Germinal center (tissue), 1 donor: ENCODE measurements at regions not wholly inside any gene's neighbourhood (a gene's known extent, or its start where the extent isn't known, plus 50 kb on each side); places are given as distances from the start of the nearest gene placed in this dataset.
"Not testable (repeated sequence)": the region's sequence is repeated elsewhere in the genome, so short reads cannot be mapped to it uniquely, and the experiment has no call there.

Experiments used
- DNase-seq: peaks from one replicate; pipeline ENCODE4 v3.0.0; 2012; ENCODE audit warnings: mixed read lengths, low spot score

DNA sequence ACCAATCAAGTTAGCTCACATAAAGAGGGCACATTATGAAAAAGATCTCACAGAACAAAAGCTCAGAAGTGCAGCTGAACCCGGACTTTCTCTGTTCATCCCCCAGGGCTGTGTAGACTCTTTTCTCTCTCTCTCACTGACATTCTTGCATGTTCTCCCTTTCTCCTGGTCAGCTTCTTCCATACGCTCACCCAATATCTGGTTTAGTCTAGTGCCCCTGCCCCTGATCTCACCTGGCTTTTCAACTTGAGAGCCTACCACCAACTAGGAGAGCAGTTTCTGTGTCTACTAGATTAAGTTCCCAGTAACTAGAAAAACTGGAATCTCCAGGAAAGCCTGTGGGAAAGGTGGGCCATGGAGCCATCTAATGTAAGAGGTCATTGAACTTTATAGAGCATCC is 126.9 kb upstream of the GRIK3 start:
- DNase-seq = no peak

DNA sequence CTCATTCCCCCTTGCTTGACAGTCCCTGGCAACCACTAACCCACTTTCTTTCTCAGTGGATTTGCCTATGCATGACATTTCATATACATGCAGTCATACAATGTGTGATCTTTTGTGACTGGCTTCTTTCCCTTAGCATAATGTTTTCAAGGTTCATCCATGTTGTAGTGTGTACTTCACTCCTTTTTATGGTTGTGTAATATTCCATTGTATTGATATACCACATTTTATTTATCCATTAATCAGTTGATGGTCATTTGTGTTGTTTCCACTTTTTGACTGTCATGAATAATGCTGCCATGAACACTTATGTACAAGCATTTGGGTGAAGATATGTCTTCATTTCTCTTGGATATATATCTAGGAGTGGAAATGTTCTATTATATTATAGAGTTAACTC is 127.7 kb upstream of the GRIK3 start:
- DNase-seq = no peak

DNA sequence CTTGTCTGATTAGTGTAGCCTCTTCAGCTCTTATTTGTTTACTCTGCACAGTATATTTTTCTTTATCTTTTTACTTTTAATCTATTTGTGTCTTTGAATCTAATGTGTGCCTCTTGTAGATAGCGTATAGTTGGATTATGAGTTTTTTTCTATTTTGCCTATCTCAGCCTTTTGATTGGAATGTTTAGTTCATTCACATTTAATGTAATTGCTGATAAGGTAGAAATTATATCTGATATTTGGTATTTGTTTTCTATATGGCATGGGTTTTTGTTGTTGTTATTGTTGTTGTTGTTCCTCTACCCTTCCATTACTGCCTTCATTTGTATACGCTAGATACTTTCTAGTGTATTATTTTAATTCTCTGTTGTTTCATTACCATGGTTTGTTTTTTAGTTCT is 131.7 kb upstream of the GRIK3 start:
- DNase-seq = no peak

DNA sequence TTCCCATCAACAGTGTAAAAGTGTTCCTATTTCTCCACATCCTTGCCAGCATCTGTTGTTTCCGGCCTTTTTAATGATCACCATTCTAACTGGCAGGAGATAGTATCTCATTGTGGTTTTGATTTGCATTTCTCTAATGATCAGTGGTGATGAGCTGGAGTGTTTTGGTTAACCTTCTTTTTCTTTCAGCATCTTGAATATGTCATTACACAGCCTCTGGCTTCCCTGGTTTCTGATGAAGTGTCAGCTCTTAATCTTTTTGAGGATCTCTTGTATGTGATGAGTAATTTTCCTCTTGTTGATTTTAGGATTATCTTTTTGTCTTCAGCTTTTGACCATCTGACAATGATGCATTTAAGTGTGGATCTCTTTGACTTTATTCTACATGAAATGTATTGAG is 133.2 kb upstream of the GRIK3 start:
- DNase-seq = no peak

DNA sequence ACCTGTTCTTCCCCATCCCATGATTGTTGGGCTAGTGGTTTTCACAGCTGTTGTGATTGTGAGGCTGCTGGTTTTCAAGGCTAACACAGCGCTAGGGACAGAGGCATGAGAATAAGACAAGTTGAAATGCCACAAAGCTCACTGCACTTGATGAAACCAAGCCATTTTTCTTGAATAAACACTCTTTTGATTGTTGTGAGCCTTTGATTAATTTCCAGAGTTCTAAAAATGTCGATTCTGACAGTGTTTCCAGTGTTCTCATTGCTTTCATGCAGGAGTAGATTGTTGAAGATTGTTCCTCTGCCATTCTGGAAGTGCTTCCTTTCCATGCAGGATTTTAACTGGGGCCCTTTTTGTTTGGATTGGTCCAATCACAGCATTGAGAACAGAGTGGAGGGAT is 134.9 kb upstream of the GRIK3 start:
- no peak for DNase-seq

DNA sequence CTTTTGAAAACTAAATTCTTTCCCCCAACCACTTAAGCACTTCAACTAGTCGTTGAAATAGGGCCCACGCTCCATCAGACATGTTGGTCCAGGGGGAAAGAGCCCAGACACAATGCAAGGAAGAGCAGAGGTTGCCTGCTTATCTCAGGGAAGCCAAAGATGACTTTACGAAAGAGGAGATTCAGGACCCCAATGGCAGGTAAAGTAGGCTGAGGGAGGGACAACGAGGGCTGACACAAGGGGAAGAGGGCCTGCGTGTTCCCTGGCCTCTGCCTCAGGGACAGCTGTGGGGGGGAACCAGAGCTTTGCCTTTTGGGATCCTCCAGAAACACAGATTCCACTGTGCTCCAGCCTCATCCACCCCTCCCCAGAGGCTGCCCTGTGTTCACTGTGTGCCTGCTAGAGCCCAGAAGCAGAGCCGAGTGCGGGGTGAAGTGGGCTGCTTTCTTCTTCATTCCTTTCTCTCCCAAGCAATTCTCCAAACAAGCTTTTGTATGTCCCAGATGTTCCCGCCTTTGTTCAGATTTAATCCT is 135.5 kb upstream of the GRIK3 start:
- no peak for DNase-seq

DNA sequence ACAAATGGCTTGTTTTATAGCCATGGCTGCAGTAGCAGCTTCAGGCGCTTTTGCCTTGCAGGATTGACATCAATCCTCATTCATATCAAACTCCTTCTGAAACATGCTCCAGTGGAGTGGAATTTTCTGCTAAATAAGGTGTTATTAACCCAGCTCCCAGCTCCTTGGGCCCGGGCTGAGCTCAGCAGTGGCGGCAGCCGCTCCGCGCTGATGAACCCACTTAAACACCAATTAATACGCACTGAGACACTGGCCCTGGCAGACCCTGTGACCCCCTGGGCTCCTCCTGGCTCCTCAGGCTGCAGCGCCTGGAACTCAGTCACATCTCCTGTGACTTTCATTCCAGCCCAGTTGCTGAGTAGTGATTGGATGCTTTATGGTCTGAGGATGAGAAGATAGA is 137.4 kb upstream of the GRIK3 start:
- DNase-seq = no peak

DNA sequence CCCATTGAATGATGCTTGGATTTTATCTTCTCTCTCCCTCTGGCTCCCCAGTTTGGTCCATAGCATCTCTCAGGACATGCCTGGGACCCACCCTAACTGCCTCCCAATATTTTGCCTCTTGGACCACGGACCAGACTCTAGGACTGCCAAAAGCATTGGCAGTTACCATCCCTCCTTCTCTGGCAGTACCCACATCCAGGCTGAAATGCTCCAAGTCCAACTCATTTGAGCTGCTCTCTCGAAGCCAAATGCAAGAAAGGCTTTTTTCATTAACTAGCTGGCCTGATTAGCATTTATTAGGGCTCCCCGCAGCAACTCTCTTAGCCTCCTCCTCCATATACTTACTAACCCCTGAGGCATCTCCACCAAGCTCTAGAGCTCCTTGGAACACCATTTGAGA is 140.0 kb upstream of the GRIK3 start:
- DNase-seq = no peak

DNA sequence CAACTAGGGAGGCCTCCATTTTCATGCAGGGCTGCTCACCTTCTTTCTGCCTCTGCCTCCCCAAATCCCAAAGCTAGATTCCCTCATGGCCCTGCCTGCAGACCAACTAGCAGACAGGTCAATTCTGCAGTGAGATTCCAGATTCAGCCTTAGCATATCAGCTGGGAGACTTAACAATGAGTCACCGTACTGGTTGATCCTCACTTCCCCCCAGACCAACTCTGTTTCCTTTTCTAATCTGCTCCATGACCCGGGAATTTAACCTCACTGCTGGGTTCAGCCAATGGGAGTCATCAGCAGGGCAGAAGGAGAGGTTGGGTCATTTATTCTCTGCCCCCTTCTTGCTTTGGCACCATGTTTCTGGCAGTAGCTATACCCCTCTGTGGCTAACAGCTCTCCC is 140.6 kb upstream of the GRIK3 start:
- DNase-seq = no peak

DNA sequence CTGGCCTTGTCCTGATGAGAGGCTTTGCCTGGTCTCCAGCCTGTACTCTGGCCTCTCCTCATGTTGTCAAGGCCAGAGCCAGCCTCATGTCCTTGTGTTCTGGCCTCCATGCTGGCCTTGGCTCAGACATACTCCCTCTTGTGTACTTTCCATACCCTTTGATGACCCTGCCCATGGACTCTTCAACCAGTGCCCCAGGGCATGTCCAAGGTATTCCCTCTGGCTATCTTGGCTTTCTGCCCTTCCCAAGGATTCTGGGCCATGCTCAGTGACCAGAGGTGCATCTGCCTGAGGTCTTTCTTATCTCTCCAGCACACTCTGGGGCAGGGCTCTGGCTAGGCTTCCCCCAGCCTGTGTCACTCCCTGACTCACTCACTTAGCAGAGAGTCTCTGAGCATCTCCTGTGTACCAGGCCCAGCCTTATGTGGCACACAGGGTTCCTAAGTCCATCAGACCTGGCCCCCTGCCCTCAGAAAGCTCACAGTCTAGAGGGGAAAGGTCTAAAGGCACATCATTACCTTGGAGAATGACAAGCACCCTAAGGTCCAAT is 141.4 kb upstream of the GRIK3 start:
- no peak for DNase-seq

DNA sequence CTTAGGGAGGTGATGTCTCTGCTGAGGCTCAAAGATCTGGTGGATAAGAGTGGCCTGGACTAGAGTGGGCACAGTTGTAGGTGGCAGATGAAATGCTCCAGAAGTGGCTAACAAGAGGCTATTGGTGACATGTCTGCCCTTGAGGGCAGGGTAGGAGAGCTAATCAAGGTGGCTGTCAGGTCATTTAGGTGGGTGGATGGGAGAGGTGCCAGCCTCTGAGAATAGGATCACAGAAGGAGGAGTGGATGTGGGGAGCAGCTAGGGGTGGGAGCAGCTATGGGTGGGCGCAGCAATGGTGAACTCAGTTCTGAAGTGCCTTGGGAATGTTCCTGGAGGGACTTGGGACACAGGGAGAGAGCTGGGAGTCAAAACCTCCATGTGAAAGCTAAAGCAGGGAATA is 142.0 kb upstream of the GRIK3 start:
- no peak for DNase-seq

DNA sequence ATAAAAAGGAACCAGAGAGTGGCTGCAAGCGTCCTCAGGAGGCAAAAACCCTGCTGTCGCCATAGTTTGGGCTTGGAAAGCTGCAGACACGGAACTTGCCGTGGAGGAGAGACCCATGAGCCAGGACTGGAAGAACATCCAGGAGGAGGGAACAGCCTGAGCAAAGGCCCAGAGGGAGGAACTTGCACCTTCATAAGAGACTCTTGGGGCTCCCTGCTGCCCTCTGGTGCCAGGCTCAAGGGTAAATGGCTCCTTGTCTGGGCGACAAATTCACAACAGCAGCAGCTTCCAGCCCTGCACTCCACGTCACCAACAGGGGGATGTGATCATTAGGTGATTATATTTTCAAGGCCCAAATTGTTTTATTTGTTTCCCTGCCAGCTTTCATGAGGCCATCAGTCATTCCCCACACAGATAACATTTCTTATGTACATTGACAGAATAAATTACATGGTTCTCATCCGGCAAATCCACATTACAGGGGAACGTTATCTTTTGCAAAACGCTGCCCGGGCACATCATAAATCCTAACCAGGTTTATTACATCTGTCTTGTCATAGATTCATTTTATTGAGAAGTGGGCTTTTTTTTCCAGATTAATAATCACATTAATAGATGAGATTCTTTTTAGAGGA is 143.0 kb upstream of the GRIK3 start:
- DNase-seq = peak; percentile 9

DNA sequence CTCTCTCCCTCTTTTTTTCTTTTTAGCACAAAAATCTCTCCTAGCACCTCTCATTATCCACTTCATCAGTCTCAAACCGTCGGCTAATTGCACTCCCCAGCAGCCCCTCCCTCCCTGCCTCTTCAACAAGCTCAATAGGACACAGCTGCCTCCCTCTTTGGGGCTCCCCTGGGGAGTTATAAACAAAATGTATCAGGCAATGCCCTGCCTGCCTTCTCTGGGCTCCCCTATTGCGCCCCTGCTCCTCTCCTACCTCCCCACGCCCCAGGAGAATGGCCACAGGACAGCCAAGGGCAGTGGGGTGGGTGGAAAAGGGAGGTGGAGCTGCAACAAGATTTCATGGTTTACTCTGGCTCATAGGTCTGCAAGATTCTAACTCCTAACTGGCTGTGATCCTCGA is 147.1 kb upstream of the GRIK3 start:
- DNase-seq = no peak

DNA sequence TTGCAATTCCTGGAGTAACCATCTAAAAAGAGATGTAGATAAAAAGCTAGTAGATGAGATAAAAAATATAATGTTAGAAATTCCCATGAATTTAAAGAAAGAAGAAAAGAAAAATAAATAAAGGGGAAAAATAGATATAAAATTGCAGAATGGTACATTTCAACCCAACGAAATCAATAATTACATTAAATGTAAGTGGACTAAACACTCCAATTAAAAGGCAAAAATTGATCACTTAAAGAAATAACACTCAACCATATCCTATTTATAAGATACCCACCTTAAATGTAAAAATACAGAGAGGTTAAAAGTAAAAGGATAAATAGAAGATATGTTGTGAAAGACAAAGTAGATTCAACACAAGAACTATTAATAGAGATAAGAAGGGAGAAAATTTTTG is 150.5 kb upstream of the GRIK3 start:
- DNase-seq = no peak

DNA sequence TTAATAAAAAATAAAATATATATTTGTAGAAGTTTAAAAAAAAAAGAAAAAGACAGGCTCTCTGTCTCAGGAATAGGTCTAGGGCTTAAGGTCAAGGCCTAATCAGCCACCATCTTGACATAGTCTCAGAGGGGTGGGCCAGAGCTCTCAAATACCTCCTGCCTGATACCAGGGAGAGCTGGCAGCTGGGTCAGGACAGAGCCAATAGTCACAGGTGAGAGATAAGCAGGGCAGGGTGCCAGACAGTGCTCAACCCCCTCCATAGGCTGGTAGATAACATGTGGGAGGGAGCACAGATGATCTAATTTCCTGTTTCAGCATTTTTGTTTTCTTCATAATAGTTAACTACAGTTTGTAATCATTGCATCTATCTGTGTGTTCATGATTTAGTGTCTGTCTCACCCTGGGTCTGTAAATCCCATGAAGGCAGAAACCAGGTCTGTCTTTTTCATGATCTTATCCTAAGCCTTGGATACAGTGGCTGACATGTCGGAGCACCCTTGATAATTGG is 152.0 kb upstream of the GRIK3 start:
- no peak for DNase-seq

DNA sequence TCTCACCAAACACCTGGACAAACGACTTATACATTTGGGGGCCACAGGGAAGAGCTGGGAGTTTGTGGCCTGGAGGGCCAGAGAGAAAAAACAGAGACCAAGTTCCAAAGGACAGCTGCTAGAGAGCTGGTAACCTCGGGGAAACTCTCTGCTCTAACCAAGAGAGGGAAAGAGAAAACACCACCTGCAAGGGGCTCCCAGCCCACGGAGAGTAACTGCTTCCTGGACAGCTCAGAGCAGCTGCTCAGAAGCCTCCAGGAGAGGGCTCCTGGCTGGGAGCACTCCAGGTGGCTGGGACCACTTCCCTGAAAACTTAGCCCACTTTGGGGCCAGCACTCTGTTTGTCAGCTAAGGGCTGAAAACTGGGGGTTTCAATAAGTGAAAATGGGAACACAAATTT is 154.8 kb upstream of the GRIK3 start:
- no peak for DNase-seq

DNA sequence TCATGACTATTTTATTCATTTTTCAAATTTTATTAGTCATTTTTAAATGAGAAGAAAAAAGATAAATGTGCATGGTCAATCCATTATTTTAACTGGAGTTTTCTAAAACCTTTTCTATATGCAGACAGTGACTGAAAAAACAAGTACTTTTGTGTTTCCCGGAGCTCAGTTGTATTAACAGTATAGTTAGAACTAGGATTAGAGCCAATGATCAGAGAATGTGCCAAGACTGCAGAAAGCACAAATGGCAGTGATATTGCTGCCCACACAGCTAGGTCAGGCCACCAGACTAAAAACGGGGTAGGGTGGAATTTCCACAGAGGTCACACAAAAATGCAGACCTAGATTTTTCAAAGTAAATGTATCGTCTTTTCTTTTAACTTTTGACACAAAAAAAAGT is 163.1 kb upstream of the GRIK3 start:
- DNase-seq = no peak

DNA sequence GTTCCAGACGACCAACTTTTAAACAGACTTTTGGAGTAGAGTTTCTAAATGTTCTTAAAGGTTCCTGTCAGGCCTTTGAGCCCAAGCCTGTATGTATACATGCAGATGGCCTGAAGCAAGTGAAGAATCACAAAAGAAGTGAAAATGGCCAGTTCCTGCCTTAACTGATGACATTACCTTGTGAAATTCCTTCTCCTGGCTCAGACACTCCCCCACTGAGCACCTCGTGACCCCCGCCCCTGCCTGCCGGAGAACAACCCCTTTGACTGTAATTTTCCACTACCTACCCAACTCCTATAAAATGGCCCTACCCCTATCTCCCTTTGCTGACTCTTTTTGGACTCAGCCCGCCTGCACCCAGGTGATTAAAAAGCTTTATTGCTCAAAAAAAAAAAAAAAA is 180.0 kb upstream of the GRIK3 start:
- not testable (repeated sequence) for DNase-seq

DNA sequence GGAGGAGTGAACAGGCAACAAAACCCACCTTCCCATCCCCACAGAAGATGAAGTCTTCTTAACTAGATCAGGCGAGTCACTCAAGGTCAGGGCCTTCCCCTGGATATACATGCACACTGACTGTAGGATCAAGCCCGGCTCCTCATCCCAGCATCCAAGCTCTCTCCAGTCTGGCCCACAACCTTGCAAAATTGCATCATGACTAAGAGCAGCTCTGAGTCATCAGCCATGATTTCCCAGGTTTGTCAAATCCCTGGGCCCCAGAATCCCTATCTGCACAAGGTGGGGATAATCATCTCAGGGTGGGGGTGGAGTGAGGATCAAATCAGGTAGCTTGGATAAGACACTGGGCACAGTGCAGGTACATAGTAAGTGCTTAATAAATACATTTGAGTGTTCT is 199.3 kb upstream of the GRIK3 start:
- DNase-seq = no peak

DNA sequence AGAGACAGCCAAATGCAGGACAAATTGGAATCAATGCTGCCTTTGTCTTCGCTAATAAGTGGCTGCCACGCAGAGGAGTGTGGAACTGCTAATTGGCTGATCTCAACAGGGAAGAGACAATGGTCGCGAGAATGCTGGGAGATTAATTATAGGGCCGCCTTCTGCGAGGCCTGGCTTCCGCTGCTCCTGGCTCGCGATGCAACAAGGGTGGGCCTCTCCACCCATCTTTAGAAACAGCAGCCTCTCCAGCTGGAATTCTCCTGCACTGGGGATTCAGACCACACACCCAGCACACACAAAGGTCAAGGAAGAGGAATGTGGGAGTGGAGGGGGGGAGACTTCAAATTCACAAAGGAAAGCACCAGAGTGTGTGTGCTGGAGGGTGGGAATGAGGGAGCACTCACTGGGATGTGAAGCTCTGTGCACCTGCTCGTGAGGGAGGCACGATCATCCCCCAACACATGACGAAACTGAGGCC is 200.7 kb upstream of the GRIK3 start:
- DNase-seq = no peak

DNA sequence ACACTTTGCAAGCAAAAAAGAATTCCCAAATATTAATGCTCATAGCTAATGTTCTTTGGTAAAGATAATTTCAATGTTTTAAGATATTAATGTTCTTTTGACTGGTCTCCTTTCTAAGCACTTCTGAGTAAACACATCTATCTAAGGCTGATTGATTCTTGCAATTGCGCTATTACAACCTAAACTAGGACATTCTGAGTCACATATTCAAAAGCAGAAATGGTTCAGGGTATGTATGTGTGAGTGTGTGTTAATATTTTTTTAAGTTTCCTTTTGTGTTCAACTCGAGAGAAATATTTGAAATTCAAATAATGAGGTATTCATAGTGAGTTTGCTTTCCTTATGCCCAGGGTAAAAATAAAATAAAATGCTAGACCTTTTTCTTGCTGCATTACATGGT is 203.6 kb upstream of the GRIK3 start:
- no peak for DNase-seq

DNA sequence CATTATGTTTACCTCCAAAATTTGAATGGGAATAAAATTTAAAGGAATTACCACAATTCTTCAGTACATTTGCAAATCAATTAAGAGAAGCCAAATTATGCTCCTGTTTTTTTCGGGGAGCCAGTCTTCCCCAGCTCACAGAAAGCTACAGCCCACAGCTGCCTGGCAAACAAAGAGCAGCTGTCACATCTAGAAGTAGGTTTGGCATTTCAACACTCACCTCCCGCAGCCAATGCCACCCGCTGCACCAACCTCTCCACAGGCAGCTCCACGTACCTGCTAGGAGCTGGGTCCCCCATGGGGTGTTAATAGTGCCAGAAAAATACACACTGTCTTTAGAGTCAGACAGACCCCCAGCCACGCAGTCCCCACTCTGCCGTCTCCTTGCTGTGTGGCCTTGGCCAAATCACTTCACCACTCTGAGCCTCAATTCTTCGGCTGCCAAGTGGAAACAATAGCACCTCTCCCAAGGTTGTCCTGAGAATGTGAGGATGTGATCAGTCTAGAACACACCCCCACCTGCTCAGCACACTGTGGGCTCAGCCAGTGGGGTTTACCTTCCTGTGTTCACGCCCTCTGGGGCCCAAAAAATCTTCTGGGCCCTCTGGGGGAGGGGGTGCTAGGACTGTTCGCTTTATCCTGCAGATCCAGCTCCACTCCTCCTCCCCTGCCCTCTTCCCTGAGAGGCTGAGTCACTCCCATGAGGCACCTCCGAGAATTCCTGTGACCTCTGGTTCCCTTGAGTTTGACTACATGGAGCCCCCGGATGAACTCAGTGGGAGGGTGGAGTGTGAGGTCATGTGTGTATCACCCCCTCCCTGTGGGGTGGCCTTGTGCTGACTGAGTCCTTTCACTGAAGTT is 204.3 kb upstream of the GRIK3 start:
- DNase-seq = no peak

DNA sequence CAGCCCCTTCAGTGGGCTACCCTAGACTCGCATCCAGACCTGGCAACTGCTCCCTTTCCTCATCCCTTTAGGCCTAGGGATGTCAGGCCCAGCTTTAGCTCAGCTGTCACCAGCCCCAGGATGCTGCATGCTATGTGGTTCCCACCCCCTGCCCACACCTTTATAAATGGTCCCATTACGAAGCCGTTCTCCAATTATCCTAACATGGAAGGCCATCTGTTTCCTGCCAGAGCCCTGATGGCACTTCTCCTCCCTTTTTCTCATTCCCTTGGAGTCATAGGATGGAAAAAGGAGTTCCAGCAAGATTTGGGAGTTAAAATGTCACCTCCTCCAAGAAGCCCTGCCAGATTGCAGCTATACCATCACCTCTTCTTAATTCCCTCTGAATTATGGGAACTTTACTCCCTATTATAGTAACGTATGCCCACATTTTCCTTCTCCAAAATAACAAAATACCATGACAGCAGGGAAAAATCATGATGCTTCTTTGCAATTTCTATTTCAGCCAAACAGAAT is 205.0 kb upstream of the GRIK3 start:
- no peak for DNase-seq
